Activated CD4-positive, CD25-positive, alpha-beta regulatory T cell treated with anti-CD3 and anti-CD28 coated beads, Interleukin-2, amount 50 U/mL, for 72 hours (primary cell): ENCODE measurements at regions not wholly inside any gene's neighbourhood (a gene's known extent, or its start where the extent isn't known, plus 50 kb on each side); places are given as distances from the start of the nearest gene placed in this dataset.

ENCODE experiments used
- DNase-seq: peaks from one replicate; pipeline ENCODE4 v3.0.0; 2021

DNA sequence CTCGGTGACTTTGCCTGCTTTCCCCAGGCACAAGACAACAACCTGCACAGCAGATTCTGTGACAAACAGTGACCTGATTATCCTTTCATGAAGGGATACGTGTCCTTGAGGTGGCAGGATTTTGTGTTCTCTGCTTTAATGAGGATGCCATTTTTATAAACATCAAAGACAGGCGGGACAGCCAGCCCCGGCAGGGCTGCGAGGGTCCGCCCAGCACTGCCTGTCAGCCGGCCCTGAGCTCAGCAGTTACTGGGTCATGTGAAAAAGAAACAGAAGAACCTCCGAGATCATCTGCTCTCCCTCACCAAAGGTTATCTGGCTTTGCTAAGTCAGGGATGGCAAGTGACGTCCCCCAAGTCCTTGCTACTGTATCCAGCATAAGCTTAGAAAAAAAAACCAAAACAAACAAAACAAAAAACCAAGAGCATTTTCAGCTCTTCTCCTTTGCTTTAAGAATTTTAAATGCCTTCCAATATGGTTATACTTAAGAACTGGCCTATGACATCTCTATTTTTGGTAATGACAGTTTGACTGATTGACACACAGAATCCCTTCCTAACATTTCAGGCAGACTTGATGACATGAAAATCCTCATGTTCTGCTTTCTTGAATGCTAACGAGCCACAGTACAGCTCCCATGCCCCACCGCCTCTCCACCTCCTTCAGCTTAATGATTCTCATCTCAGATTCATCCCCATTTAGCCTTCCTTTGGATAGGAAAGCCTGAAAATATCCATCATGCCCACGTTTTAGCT is 666.6 kb upstream of the ARGLU1 start:
- no peak for DNase-seq

GRCh38 chr13:107233541-107233940 is 665.6 kb upstream of the ARGLU1 start:
- DNase-seq = no peak

- no peak for DNase-seq
Measured at GRCh38 chr13:107231944-107232343, 664.0 kb upstream of the ARGLU1 start.

DNA sequence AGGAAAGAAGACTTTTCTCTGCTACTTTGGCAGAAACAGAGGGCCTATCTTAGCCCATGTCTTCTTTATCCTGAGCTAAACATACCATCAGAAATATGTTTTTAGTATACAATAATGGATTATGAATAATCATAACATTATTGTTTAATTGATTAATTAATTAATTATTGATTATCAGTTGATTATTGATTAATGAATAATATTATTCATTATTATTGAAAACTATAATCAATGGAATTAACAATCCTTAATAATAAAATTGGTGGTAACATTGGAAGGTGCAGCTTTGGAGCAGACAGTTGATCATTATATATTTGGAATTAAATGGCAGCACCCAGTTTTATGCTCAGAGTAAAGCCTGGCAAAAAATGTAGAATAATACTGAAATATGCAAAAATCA is 655.9 kb upstream of the ARGLU1 start:
- DNase-seq = no peak

DNA sequence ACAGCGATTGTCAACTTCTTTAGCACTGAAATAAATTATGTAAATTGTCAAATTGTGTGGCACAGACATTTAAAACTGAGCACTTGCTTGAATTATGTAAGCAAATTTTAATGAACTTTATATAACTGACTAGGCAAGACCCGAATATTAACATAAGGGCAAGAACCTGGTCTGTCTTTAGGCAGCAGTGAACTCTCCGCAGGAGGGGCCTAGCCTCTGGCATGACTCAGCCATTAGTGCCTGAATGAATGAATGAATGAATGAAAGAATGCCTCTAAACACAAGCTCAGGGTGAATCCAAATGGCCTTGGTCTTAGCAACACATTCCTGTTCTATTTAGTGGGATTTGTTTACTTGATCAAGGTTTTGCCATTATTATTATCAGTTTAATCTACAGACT is 654.7 kb upstream of the ARGLU1 start:
- DNase-seq = no peak

DNA sequence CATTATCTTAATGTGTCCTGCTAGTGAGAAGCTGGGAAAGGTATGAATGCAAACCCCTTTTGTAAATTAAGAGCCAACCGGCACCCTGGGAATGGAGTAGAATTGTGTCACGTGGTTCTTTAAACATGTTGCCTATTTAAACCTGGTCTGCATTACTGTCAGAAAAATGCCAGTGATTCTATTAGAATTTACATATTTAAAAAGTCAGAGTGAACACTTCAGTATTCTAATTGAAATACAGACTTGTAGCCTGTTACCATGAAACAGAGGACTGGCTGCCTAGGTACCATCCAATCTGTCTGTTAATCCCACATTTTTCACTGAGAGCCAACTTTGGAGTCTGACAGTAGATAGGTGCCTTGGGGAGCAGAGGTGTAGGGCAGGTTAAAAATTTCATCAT is 652.3 kb upstream of the ARGLU1 start:
- no peak for DNase-seq

- DNase-seq = no peak
Measured at GRCh38 chr13:107217251-107217650, 649.3 kb upstream of the ARGLU1 start.

DNA sequence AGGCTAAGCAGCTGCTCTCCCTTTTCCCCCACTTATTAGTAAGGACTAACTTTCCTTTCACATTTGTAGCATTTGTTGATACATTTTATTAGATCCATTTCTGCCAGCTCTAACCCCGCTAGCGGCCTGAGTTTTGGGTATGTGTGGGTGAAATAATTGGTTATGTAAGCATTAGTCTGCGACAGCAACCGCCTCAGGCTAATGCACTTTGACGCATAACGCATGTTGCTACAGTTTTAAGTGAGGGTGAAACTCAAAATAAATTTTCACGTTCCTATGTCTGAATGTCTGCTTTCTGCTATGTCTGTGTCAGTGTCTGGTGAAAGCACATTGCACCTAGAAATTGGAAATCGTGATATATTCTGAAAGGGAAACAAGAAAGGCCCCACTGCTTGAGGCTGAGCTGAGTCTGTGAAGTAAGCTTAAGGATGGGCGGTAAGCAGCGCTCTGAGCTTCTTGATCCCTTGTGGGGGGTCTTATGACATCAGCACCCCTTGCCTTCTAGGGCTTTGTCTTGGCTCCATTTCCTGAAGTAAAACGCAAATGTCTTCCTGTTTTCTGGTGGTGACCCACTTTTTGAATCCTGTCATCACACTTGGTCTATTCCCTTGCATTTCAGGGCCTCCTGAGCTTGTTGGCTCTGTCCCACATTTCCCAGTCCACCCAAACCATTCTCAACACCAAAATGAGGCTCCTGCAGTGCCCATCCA is 648.3 kb upstream of the ARGLU1 start:
- DNase-seq = no peak

- peak; percentile 33 for DNase-seq
Measured at GRCh38 chr13:107211073-107211472, 643.1 kb upstream of the ARGLU1 start.

GRCh38 chr13:107210723-107211030 is 642.7 kb upstream of the ARGLU1 start:
- no peak for DNase-seq

- no peak for DNase-seq
Measured at GRCh38 chr13:107209824-107210722, 642.1 kb upstream of the ARGLU1 start.

GRCh38 chr13:107208889-107209288 is 641.0 kb upstream of the ARGLU1 start:
- DNase-seq = no peak

- DNase-seq = peak; percentile 58
Measured at GRCh38 chr13:107205318-107206104, 637.6 kb upstream of the ARGLU1 start.

GRCh38 chr13:107203146-107203847 is 635.4 kb upstream of the ARGLU1 start:
- no peak for DNase-seq

- no peak for DNase-seq
Measured at GRCh38 chr13:107202371-107203023, 634.6 kb upstream of the ARGLU1 start.

- no peak for DNase-seq
Measured at GRCh38 chr13:107200491-107200890, 632.6 kb upstream of the ARGLU1 start.

DNA sequence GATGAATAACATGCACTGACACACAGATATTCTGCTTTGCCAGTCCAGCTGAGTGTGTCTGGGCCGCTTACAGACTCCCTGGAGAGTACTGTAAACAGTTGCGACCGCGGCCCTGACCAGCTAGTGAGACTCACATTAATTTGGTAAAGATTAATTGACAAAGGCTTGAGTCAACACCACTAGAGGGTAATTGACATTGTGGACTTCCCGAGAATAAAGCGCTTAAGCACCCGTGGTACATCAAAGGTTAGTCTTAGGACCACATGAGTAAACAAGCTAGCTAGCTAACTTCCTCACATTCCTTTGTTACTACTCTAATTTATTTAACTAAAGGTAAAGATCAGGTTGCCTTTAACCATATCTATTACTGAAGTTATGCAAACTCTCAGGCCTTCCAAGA is 624.4 kb upstream of the ARGLU1 start:
- no peak for DNase-seq

GRCh38 chr13:107190065-107190464 is 622.1 kb upstream of the ARGLU1 start:
- no peak for DNase-seq

DNA sequence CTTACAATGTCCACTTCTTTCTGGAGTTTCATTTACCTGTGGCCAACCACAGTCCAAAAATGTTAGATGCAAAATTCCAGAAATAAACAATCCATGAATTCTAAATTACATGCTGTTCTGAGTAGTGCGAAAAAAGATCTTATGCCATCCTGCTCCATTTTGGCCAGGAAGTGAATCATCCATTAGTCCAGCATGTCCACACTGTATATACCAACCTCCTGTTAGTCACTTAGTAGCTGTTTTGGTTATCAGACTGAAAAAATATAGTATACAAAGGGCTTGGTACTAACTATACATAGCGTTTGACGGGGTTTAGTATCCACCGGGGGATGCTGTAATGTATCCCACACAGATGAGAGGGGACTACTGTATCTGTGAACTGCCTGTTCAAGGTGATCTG is 618.0 kb upstream of the ARGLU1 start:
- DNase-seq = no peak

GRCh38 chr13:107170270-107170931 is 602.5 kb upstream of the ARGLU1 start:
- DNase-seq = no peak

- no peak for DNase-seq
Measured at GRCh38 chr13:107157271-107157670, 589.3 kb upstream of the ARGLU1 start.
